HCT116 (cell line): ENCODE measurements at regions not wholly inside any gene's neighbourhood (a gene's known extent, or its start where the extent isn't known, plus 50 kb on each side); places are given as distances from the start of the nearest gene placed in this dataset.

Experiments used
- ATAC-seq: fragments of 200-7000 bp; cut with Tn5 transposase; 2 replicates; pipeline ENCODE4 v1.9.1; 2020; ENCODE audit warnings: mild to moderate bottlenecking, moderate library complexity
- BruUV-seq: library from RNA; stranded (reverse); fragments of 400-500 nt; replicated peaks from 2 replicates; lab custom pipeline; 2021; lab: Mats Ljungman, UMichigan
- CTCF ChIA-PET: fragments of 300-600 bp; sonication (Branson Sonifier 250); formaldehyde crosslinking; loops from one replicate; lab custom pipeline; 2021; ENCODE audit warnings: antibody characterized with exemption; lab: Charles Lee
- POLR2A ChIA-PET: fragments of 300-600, 350-600 bp; sonication (Branson Sonifier 250); formaldehyde crosslinking; loops from one replicate; lab custom pipeline; 2021; ENCODE audit warnings: antibody characterized with exemption; lab: Charles Lee
- RAD21 ChIA-PET, 2 experiments: fragments of 300-600 bp; sonication (Branson Sonifier 250); formaldehyde crosslinking; loops; one replicate each; lab custom pipeline; 2023; ENCODE audit warnings: low total read pairs in 2 of 2; ENCODE audit not compliant: uncharacterized antibody in 2 of 2, unreplicated experiment in 2 of 2, low non-redundant PET in 1 of 2; lab: Charles Lee
- DNase-seq: peaks from one replicate; pipeline ENCODE4 v3.0.0-alpha.2; 2010; ENCODE audit warnings: low read depth, low spot score
- H2AFZ ChIP-seq: fragments of 200-600 bp; shearing (Covaris generic), sonication (generic); 2 replicates; pipeline ENCODE4 v1.6.1; 2017; ENCODE audit warnings: low read depth, mixed run types, mixed read lengths, antibody characterized with exemption, low read length; ENCODE audit not compliant: poor library complexity, severe bottlenecking
- H3K27ac ChIP-seq: 2 replicates; pipeline ENCODE4 v1.5.1; 2012; ENCODE audit warnings: low read depth, low read length
- H3K27me3 ChIP-seq: fragments of 200-600 bp; sonication (generic); 2 replicates; pipeline ENCODE4 v1.6.1; 2016; ENCODE audit warnings: mixed run types, low read length, mixed read lengths; ENCODE audit not compliant: insufficient read depth
- H3K36me3 ChIP-seq, 2 experiments: fragments of 200-500 bp in 1 of 2; fragments of 200-600 bp in 1 of 2; sonication (Bioruptor generic) in 1 of 2; sonication (generic) in 1 of 2; 2 replicates each; pipeline versions ENCODE4 v1.5.1 to v1.6.1; 2014 to 2016; ENCODE audit warnings: low read length in 2 of 2, inconsistent platforms in 1 of 2, mixed read lengths in 1 of 2, mixed run types in 1 of 2; ENCODE audit not compliant: insufficient read depth in 2 of 2, control insufficient read depth in 1 of 2
- H3K4me1 ChIP-seq, 2 experiments: fragments of 200-600 bp in 1 of 2; sonication (generic) in 1 of 2; 2 replicates each; pipeline versions ENCODE4 v1.5.1 to v1.6.1; 2012 to 2017; ENCODE audit warnings: low read length in 2 of 2, inconsistent platforms in 1 of 2, mild to moderate bottlenecking in 1 of 2, mixed read lengths in 1 of 2, mixed run types in 1 of 2, moderate library complexity in 1 of 2; ENCODE audit not compliant: insufficient read depth in 2 of 2, control insufficient read depth in 1 of 2
- H3K4me2 ChIP-seq: fragments of 200-600 bp; sonication (generic); 2 replicates; pipeline ENCODE4 v1.6.1; 2017; ENCODE audit warnings: mixed run types, low read length, mixed read lengths
- H3K4me3 ChIP-seq, 2 experiments: fragments of 200-600 bp in 1 of 2; sonication (generic) in 1 of 2; replicated peaks in 1 of 2; 2 replicates each; pipeline ENCODE4 v1.5.1; 2011 to 2016; ENCODE audit warnings: low read length in 2 of 2, control low read depth in 1 of 2, low read depth in 1 of 2, mild to moderate bottlenecking in 1 of 2, mixed read lengths in 1 of 2, mixed run types in 1 of 2
- H3K79me2 ChIP-seq: fragments of 200-600 bp; sonication (generic); 2 replicates; pipeline ENCODE4 v1.6.1; 2017; ENCODE audit warnings: mild to moderate bottlenecking, mixed run types, low read length, moderate library complexity, mixed read lengths; ENCODE audit not compliant: insufficient read depth
- H3K9ac ChIP-seq: fragments of 200-600 bp; sonication (generic); 2 replicates; pipeline ENCODE4 v1.6.1; 2016; ENCODE audit warnings: low read length, mixed read lengths
- H3K9me2 ChIP-seq: fragments of 200-600 bp; sonication (generic), shearing (Covaris generic); 2 replicates; pipeline ENCODE4 v1.6.1; 2017; ENCODE audit warnings: mixed run types, mild to moderate bottlenecking, moderate library complexity; ENCODE audit not compliant: insufficient read depth
- H3K9me3 ChIP-seq, 2 experiments: fragments of 200-500 bp in 1 of 2; fragments of 200-600 bp in 1 of 2; sonication (Bioruptor generic) in 1 of 2; sonication (generic) in 1 of 2; 2 replicates each; pipeline ENCODE4 v1.6.1; 2014 to 2017; ENCODE audit warnings: low read length in 2 of 2, mixed read lengths in 2 of 2, inconsistent platforms in 1 of 2, low read depth in 1 of 2, mild to moderate bottlenecking in 1 of 2, mixed run types in 1 of 2, moderate library complexity in 1 of 2; ENCODE audit not compliant: control insufficient read depth in 1 of 2, insufficient read depth in 1 of 2
- H4K20me1 ChIP-seq: fragments of 200-600 bp; sonication (generic), shearing (Covaris generic); 2 replicates; pipeline ENCODE4 v1.6.1; 2017; ENCODE audit warnings: mixed run types, mild to moderate bottlenecking, moderate library complexity; ENCODE audit not compliant: insufficient read depth
- ATF3 ChIP-seq: IDR thresholded peaks from 2 replicates; pipeline ENCODE4 v1.6.1; 2012
- CBX3 ChIP-seq: IDR thresholded peaks from 2 replicates; pipeline ENCODE4 v1.6.1; 2012; ENCODE audit warnings: low read depth
- CEBPB ChIP-seq: IDR thresholded peaks from 2 replicates; pipeline ENCODE4 v1.6.1; 2012; ENCODE audit warnings: low read depth
- CTCF ChIP-seq, 3 experiments: fragments of 200-600 bp in 1 of 3; sonication (generic) in 1 of 3; IDR thresholded peaks in 2 of 3; conservative IDR thresholded peaks in 1 of 3; 2 replicates each; pipeline ENCODE4 v1.5.1; 2012 to 2017; ENCODE audit warnings: low read depth in 2 of 3, low read length in 2 of 3, antibody characterized with exemption in 1 of 3, borderline replicate concordance in 1 of 3, control low read depth in 1 of 3, mild to moderate bottlenecking in 1 of 3, mixed read lengths in 1 of 3, mixed run types in 1 of 3, moderate library complexity in 1 of 3; ENCODE audit not compliant: insufficient read depth in 1 of 3
- EZH2phosphoT487 ChIP-seq: fragments of 200-600 bp; IDR thresholded peaks from 2 replicates; pipeline ENCODE4 v1.6.1; 2018; ENCODE audit warnings: antibody characterized with exemption, borderline replicate concordance
- JUND ChIP-seq: IDR thresholded peaks from 2 replicates; pipeline ENCODE4 v1.6.1; 2012
- POLR2A ChIP-seq: IDR thresholded peaks from 2 replicates; pipeline ENCODE4 v1.7.0; 2011; ENCODE audit warnings: borderline replicate concordance; ENCODE audit not compliant: insufficient read depth, insufficient read length; ENCODE audit errors: extremely low read depth
- RAD21 ChIP-seq: IDR thresholded peaks from 2 replicates; pipeline ENCODE4 v1.6.1; 2012; ENCODE audit warnings: low read depth, mild to moderate bottlenecking
- SIN3A ChIP-seq: IDR thresholded peaks from 2 replicates; pipeline ENCODE4 v1.6.1; 2012; ENCODE audit warnings: low read depth
- YY1 ChIP-seq: IDR thresholded peaks from 2 replicates; pipeline ENCODE4 v1.6.1; 2011; ENCODE audit warnings: low read length, low read depth, moderate library complexity, mild to moderate bottlenecking; ENCODE audit not compliant: insufficient replicate concordance; ENCODE audit errors: extremely low read depth
- ZBTB33 ChIP-seq: IDR thresholded peaks from 2 replicates; pipeline ENCODE4 v1.6.1; 2011; ENCODE audit warnings: mild to moderate bottlenecking, low read length, moderate library complexity; ENCODE audit not compliant: insufficient replicate concordance; ENCODE audit errors: extremely low read depth
- intact Hi-C: fragments of 100-400 bp; cut with micrococcal nuclease; formaldehyde crosslinking; loops from 2 replicates; pipeline ENCODE4 v1.10.0; 2022

- Histone ChIP-seq H3K27ac (no peak overlapping the region), H3K27me3 (no peaks in the 10 kb centered on the region), H2AFZ (no peak overlapping the region), H3K36me3 (no peaks in the 10 kb centered on the region), H3K4me1 (no peaks in the 10 kb centered on the region), H3K9ac (no peak overlapping the region), H3K4me2 (no peak overlapping the region), H3K9me2 (no peaks in the 10 kb centered on the region), H3K4me3 (no peak overlapping the region), H3K9me3 (no peaks in the 10 kb centered on the region), H3K79me2 (no peaks in the 10 kb centered on the region), H4K20me1 (no peaks in the 10 kb centered on the region)
- POLR2A ChIA-PET = no interaction called here
- CTCF ChIA-PET = interaction anchor here (0.9 to 1.7 kb wide), 3 partner anchors 28 to 947 kb away, joined by 3 to 6 read pairs (median 3); no protein-coding TSS in a partner anchor
- RAD21 ChIA-PET = no interaction called here
- ATAC-seq (0 out of 2 replicates have a peak, but pooled peaks have one; percentile 54), DNase-seq (peak; percentile 6)
- intact Hi-C loops = no loop called here
- no peak for TF ChIP-seq ZBTB33
- TF ChIP-seq CBX3 = no peak
- no peak for TF ChIP-seq YY1
- peak in 2 of 3 experiments; percentile 31 to 33; a peak in 4 of 6 replicates for TF ChIP-seq CTCF (IDR thresholded peaks at IDR 0.05 in 2 of 3, conservative IDR thresholded peaks at IDR 0.05 in 1 of 3; ENCODE audit: borderline replicate concordance in 1 of 3, insufficient read depth in 1 of 3, low read depth in 2 of 3, low read length in 2 of 3)
- no peak for TF ChIP-seq ATF3
- TF ChIP-seq EZH2phosphoT487 = no peak
- TF ChIP-seq JUND = no peak
- TF ChIP-seq POLR2A = no peak
- TF ChIP-seq CEBPB = no peak
- no peak for TF ChIP-seq SIN3A
- TF ChIP-seq RAD21 = 0 out of 2 replicates have a peak, but pooled peaks have one; percentile 2
- no TSS peak for BruUV-seq
Measured at GRCh38 chr1:68791800-68792199, 294.9 kb upstream of the DEPDC1 start.
